ENCODE measurements at regions not wholly inside any gene's neighbourhood (a gene's known extent, or its start where the extent isn't known, plus 50 kb on each side); places are given as distances from the start of the nearest gene placed in this dataset.

- Histone ChIP-seq H2AFZ (ENCODE audit: insufficient read depth, low read depth, low read length, poor library complexity, severe bottlenecking) (no peak overlapping the region), H3K9me3 (ENCODE audit: control extremely low read depth in 1 of 3, control insufficient read depth in 2 of 3, insufficient read depth in 1 of 3, low read length in 2 of 3) (no peaks in the 10 kb centered on the region), H3K4me1 (ENCODE audit: control insufficient read depth in 2 of 2, insufficient read depth in 2 of 2, low read length in 2 of 2) (no peaks in the 10 kb centered on the region), H3K27ac (ENCODE audit: low read length in 2 of 2) (no peak overlapping the region), H3K4me2 (replicated peaks; ENCODE audit: low read depth, low read length, poor library complexity, severe bottlenecking) (no peak overlapping the region), H3K79me2 (ENCODE audit: control insufficient read depth, insufficient read depth, low read length) (no peaks in the 10 kb centered on the region), H3K4me3 (ENCODE audit: control extremely low read depth in 1 of 5, extremely low read depth in 1 of 5, insufficient read depth in 1 of 5, low read depth in 2 of 5, low read length in 4 of 5) (no peak overlapping the region), H3K36me3 (replicated peaks in 1 of 2; ENCODE audit: control extremely low read depth in 1 of 2, control insufficient read depth in 1 of 2, extremely low read depth in 1 of 2, insufficient read depth in 2 of 2, low read length in 1 of 2) (no peaks in the 10 kb centered on the region), H3K9ac (ENCODE audit: low read length) (no peak overlapping the region), H4K20me1 (ENCODE audit: control insufficient read depth, insufficient read depth, low read length, poor library complexity, severe bottlenecking) (no peaks in the 10 kb centered on the region), H3K27me3 (replicated peaks in 1 of 4; ENCODE audit: control extremely low read depth in 1 of 4, control insufficient read depth in 3 of 4, insufficient read depth in 4 of 4, low read length in 3 of 4) (no peaks in the 10 kb centered on the region)
- H3K9me3 Mint-ChIP-seq (ENCODE audit: insufficient read depth): no peaks in the 10 kb centered on the region
- no peaks in the 10 kb centered on the region for H3K4me1 Mint-ChIP-seq
- no peak overlapping the region for H3K4me3 Mint-ChIP-seq
- intact Hi-C loops (cut with micrococcal nuclease): no loop called here
- POLR2A ChIA-PET: no interaction called here
- ATAC-seq (ENCODE audit: low read depth): no peak
- no peak for TF ChIP-seq CTCF (IDR thresholded peaks at IDR 0.05)
- TF ChIP-seq EZH2 (IDR thresholded peaks at IDR 0.05; ENCODE audit: borderline replicate concordance, insufficient read depth, low read depth, low read length, poor library complexity, severe bottlenecking): no peak
- DNase-seq: no peak
- H3K27ac Mint-ChIP-seq: no peak overlapping the region
- WGBS (ENCODE audit: insufficient coverage): no CpG with 5 or more reads among the region's 4 CpGs
- CTCF ChIA-PET: no interaction called here
- H3K27me3 Mint-ChIP-seq: no peaks in the 10 kb centered on the region
These were observed 401.3 kb upstream of the PDE3A start for GRCh38 chr12:19967001-19967400.

- Histone ChIP-seq H3K4me1 (ENCODE audit: control insufficient read depth in 2 of 2, insufficient read depth in 2 of 2, low read length in 2 of 2) (no peaks in the 10 kb centered on the region), H3K36me3 (replicated peaks in 1 of 2; ENCODE audit: control extremely low read depth in 1 of 2, control insufficient read depth in 1 of 2, extremely low read depth in 1 of 2, insufficient read depth in 2 of 2, low read length in 1 of 2) (no peaks in the 10 kb centered on the region), H3K9ac (ENCODE audit: low read length) (no peak overlapping the region), H2AFZ (ENCODE audit: insufficient read depth, low read depth, low read length, poor library complexity, severe bottlenecking) (no peak overlapping the region), H3K4me3 (ENCODE audit: control extremely low read depth in 1 of 5, extremely low read depth in 1 of 5, insufficient read depth in 1 of 5, low read depth in 2 of 5, low read length in 4 of 5) (no peak overlapping the region), H3K27me3 (replicated peaks in 1 of 4; ENCODE audit: control extremely low read depth in 1 of 4, control insufficient read depth in 3 of 4, insufficient read depth in 4 of 4, low read length in 3 of 4) (no peaks in the 10 kb centered on the region), H3K4me2 (replicated peaks; ENCODE audit: low read depth, low read length, poor library complexity, severe bottlenecking) (no peak overlapping the region), H3K27ac (ENCODE audit: low read length in 2 of 2) (no peak overlapping the region), H3K9me3 (ENCODE audit: control extremely low read depth in 1 of 3, control insufficient read depth in 2 of 3, insufficient read depth in 1 of 3, low read length in 2 of 3) (no peaks in the 10 kb centered on the region), H4K20me1 (ENCODE audit: control insufficient read depth, insufficient read depth, low read length, poor library complexity, severe bottlenecking) (no peaks in the 10 kb centered on the region), H3K79me2 (ENCODE audit: control insufficient read depth, insufficient read depth, low read length) (no peaks in the 10 kb centered on the region)
- Mint-ChIP-seq H3K4me1 (no peaks in the 10 kb centered on the region), H3K9me3 (ENCODE audit: insufficient read depth) (no peaks in the 10 kb centered on the region), H3K27me3 (no peaks in the 10 kb centered on the region), H3K27ac (no peak overlapping the region), H3K4me3 (no peak overlapping the region)
- no peak for TF ChIP-seq CTCF (IDR thresholded peaks at IDR 0.05)
- TF ChIP-seq EZH2 (IDR thresholded peaks at IDR 0.05; ENCODE audit: borderline replicate concordance, insufficient read depth, low read depth, low read length, poor library complexity, severe bottlenecking): no peak
- ATAC-seq (ENCODE audit: low read depth): no peak
- DNase-seq: no peak
- CTCF ChIA-PET: no interaction called here
- intact Hi-C loops (cut with micrococcal nuclease): no loop called here
- WGBS (ENCODE audit: insufficient coverage): 0% methylated on average over 1 of the region's 2 CpGs
- POLR2A ChIA-PET: no interaction called here
These were observed 400.9 kb upstream of the PDE3A start for GRCh38 chr12:19967431-19967830.

Data from B cell (primary cell).